ENCODE measurements at regions not wholly inside any gene's neighbourhood (a gene's known extent, or its start where the extent isn't known, plus 50 kb on each side); places are given as distances from the start of the nearest gene placed in this dataset.
"Not testable (repeated sequence)": the region's sequence is repeated elsewhere in the genome, so short reads cannot be mapped to it uniquely, and the experiment has no call there.

DNA sequence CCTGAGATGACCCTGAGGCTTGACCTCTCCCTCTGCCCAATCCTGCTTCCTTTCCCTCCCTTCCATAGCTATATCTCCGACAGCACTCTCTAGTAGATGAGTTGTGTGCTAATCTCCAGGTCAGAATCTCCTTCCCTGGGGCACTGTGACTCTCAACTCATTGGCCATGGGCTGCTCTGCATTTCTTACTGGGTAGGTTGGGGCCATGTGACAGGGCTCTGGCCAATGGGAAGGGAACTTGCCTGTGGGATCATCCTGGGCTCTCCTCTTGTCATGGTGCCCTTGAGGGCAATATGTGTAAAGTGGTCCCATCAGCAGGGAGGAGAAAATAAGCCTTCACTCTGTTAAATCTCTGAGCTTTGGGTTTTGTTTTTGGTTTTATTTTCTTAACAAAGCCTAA is 80.1 kb upstream of the ANKRD1 start:
- Histone ChIP-seq H3K9me3 (ENCODE audit: insufficient read depth, low read depth) (no peaks in the 10 kb centered on the region), H3K4me3 (no peak overlapping the region), H3K4me1 (replicated peaks; ENCODE audit: insufficient read depth) (no peaks in the 10 kb centered on the region), H3K36me3 (ENCODE audit: low read depth) (no peaks in the 10 kb centered on the region), H3F3A (ENCODE audit: insufficient read depth, low read depth) (no peaks in the 10 kb centered on the region), H3K4me2 (no peak overlapping the region), H3K27me3 (ENCODE audit: insufficient read depth, low read depth) (no peaks in the 10 kb centered on the region), H3K79me2 (ENCODE audit: low read depth) (no peaks in the 10 kb centered on the region), H3K9me2 (ENCODE audit: insufficient read depth) (no peaks in the 10 kb centered on the region), H3K27ac (no peak overlapping the region), H2AFZ (no peak overlapping the region), H4K20me1 (ENCODE audit: insufficient read depth) (no peaks in the 10 kb centered on the region)
- ChIA-PET POLR2A (ENCODE audit: unreplicated experiment) (no interaction called here), CTCF (no interaction called here)
- intact Hi-C loops (cut with micrococcal nuclease; ENCODE audit: unreplicated experiment) = no loop called here
- TF ChIP-seq EZH2 (IDR thresholded peaks at IDR 0.05; ENCODE audit: low read depth) = no peak
- TF ChIP-seq, protein P1, sequence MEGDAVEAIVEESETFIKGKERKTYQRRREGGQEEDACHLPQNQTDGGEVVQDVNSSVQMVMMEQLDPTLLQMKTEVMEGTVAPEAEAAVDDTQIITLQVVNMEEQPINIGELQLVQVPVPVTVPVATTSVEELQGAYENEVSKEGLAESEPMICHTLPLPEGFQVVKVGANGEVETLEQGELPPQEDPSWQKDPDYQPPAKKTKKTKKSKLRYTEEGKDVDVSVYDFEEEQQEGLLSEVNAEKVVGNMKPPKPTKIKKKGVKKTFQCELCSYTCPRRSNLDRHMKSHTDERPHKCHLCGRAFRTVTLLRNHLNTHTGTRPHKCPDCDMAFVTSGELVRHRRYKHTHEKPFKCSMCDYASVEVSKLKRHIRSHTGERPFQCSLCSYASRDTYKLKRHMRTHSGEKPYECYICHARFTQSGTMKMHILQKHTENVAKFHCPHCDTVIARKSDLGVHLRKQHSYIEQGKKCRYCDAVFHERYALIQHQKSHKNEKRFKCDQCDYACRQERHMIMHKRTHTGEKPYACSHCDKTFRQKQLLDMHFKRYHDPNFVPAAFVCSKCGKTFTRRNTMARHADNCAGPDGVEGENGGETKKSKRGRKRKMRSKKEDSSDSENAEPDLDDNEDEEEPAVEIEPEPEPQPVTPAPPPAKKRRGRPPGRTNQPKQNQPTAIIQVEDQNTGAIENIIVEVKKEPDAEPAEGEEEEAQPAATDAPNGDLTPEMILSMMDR (conservative IDR thresholded peaks at IDR 0.05) = no peak
- BruUV-seq (replicated peaks) = no TSS peak
- no peak for DNase-seq

DNA sequence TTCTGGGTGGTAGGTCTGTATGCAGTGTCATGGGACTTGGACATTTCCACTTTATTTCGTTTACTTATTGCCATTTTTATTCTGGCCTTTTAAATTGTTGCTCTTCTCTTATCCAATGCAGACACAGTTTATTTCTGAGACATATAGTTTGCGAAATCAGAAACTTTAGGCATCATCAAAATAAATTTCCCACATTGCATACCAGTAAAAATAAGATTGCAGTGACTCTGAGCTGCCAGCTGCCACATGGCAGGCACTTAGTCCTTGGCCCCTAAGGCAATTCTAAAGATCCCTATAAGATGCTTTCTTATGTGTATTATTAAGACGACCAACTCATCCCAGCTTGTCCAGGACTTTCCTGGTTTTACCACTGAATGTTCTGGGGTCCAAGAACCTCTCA is 81.8 kb upstream of the ANKRD1 start:
- intact Hi-C loops (cut with micrococcal nuclease; ENCODE audit: unreplicated experiment) = no loop called here

DNA sequence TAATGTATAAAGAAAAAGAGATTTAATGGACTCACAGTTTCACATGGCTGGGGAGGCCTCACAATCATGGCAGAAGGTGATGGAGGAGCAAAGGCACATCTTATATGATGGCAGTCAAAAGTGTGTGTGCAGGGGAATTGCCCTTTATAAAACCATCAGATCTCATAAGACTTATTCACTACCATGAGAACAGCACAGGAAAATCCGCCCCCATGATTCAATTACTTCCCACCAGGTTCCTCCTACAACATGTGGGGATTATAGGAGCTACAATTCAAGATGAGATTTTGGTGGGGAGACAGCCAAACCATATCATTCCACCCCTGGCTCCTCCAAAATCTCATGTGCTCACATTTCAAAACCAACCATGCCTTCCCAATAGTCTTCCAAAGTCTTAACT is 82.5 kb upstream of the ANKRD1 start:
- BruUV-seq (replicated peaks); H2AFZ ChIP-seq; DNase-seq; H3K9me2 ChIP-seq (ENCODE audit: insufficient read depth); H3K4me3 ChIP-seq; intact Hi-C loops (cut with micrococcal nuclease; ENCODE audit: unreplicated experiment); H3K9me3 ChIP-seq (ENCODE audit: insufficient read depth, low read depth); H3K27me3 ChIP-seq (ENCODE audit: insufficient read depth, low read depth); H3K36me3 ChIP-seq (ENCODE audit: low read depth); H3K4me2 ChIP-seq; POLR2A ChIA-PET (ENCODE audit: unreplicated experiment); H4K20me1 ChIP-seq (ENCODE audit: insufficient read depth); H3K4me1 ChIP-seq (replicated peaks; ENCODE audit: insufficient read depth); H3K79me2 ChIP-seq (ENCODE audit: low read depth); H3F3A ChIP-seq (ENCODE audit: insufficient read depth, low read depth); H3K27ac ChIP-seq: not testable (repeated sequence)
- CTCF ChIA-PET = interaction anchor here (0.6 kb wide), 1 partner anchor 292 kb away, joined by 4 read pairs; no protein-coding TSS in a partner anchor

More for the DNA sequence above, 81.8 kb upstream of the ANKRD1 start:
- ChIA-PET CTCF (no interaction called here), POLR2A (ENCODE audit: unreplicated experiment) (no interaction called here)
- H3K4me2 ChIP-seq = no peak overlapping the region
- H3K79me2 ChIP-seq (ENCODE audit: low read depth) = no peaks in the 10 kb centered on the region
- H3K27ac ChIP-seq = no peak overlapping the region
- no peaks in the 10 kb centered on the region for H3K9me3 ChIP-seq (ENCODE audit: insufficient read depth, low read depth)
- H3K36me3 ChIP-seq (ENCODE audit: low read depth) = no peaks in the 10 kb centered on the region
- no peaks in the 10 kb centered on the region for H4K20me1 ChIP-seq (ENCODE audit: insufficient read depth)
- no peaks in the 10 kb centered on the region for H3K4me1 ChIP-seq (replicated peaks; ENCODE audit: insufficient read depth)
- H3F3A ChIP-seq (ENCODE audit: insufficient read depth, low read depth) = no peaks in the 10 kb centered on the region
- BruUV-seq (replicated peaks) = no TSS peak
- H2AFZ ChIP-seq = no peak overlapping the region
- H3K27me3 ChIP-seq (ENCODE audit: insufficient read depth, low read depth) = no peaks in the 10 kb centered on the region
- H3K9me2 ChIP-seq (ENCODE audit: insufficient read depth) = no peaks in the 10 kb centered on the region
- TF ChIP-seq, protein P1 (conservative IDR thresholded peaks at IDR 0.05) = no peak
- no peak for TF ChIP-seq EZH2 (IDR thresholded peaks at IDR 0.05; ENCODE audit: low read depth)
- DNase-seq = no peak
- no peak overlapping the region for H3K4me3 ChIP-seq

DNA sequence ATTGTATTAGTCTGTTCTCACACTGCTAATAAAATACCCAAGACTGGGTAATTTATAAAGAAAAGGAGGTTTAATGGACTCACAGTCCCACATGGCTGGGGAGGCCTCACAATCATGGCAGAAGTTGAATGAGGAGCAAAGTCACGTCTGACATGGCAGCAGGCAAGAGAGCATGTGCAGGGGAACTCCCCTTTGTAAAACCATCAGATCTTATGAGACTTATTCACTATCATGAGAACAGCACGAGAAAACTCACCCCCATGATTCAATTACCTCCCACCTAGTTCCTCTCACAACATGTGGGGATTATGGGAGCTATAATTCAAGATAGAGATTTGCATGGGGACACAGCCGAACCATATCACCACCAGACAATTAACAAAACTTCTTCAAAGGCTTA is 84.4 kb upstream of the ANKRD1 start:
- H3K79me2 ChIP-seq (ENCODE audit: low read depth); DNase-seq; POLR2A ChIA-PET (ENCODE audit: unreplicated experiment); H3K9me2 ChIP-seq (ENCODE audit: insufficient read depth); BruUV-seq (replicated peaks); H3K27me3 ChIP-seq (ENCODE audit: insufficient read depth, low read depth); H3K9me3 ChIP-seq (ENCODE audit: insufficient read depth, low read depth); H3F3A ChIP-seq (ENCODE audit: insufficient read depth, low read depth); H3K4me2 ChIP-seq; H3K36me3 ChIP-seq (ENCODE audit: low read depth); H3K27ac ChIP-seq; H4K20me1 ChIP-seq (ENCODE audit: insufficient read depth); H3K4me1 ChIP-seq (replicated peaks; ENCODE audit: insufficient read depth); H3K4me3 ChIP-seq; H2AFZ ChIP-seq: not testable (repeated sequence)
- CTCF ChIA-PET = interaction anchor here (0.7 to 1.2 kb wide), 2 partner anchors 93 to 245 kb away, joined by 4 read pairs; no protein-coding TSS in a partner anchor
- intact Hi-C loops (cut with micrococcal nuclease; ENCODE audit: unreplicated experiment) = loop anchor here (5.0 kb wide), 1 partner anchor 752 kb away; no protein-coding TSS in a partner anchor

All from PC-9 (cell line).